K562 (cell line): ENCODE measurements at regions not wholly inside any gene's neighbourhood (a gene's known extent, or its start where the extent isn't known, plus 50 kb on each side); places are given as distances from the start of the nearest gene placed in this dataset.

Experiments used
- ATF4 ChIP-seq: fragments of 450-650 bp; formaldehyde crosslinking; IDR thresholded peaks from 2 replicates; pipeline ENCODE4 v1.4.0; 2022; ENCODE audit warnings: mild to moderate bottlenecking, moderate library complexity
- E2F4 ChIP-seq: sonication (generic); formaldehyde crosslinking; IDR thresholded peaks from 2 replicates; pipeline ENCODE4 v1.8.0; 2022; ENCODE audit warnings: mild to moderate bottlenecking, low read depth, missing genetic modification reagents
- NFATC3 ChIP-seq: fragments of 450-650 bp; IDR thresholded peaks from 2 replicates; pipeline ENCODE4 v1.6.1; 2017; ENCODE audit warnings: mild to moderate bottlenecking
- POLR2AphosphoS5 ChIP-seq: IDR thresholded peaks from 2 replicates; pipeline ENCODE4 v1.6.1; 2011; ENCODE audit warnings: mild to moderate bottlenecking, low read depth, low read length, moderate library complexity; ENCODE audit not compliant: control insufficient read depth, insufficient read depth
- RB1 ChIP-seq: fragments of 450-650 bp; IDR thresholded peaks from 2 replicates; pipeline ENCODE4 v1.6.1; 2017; ENCODE audit warnings: low read depth, mild to moderate bottlenecking
- ZNF175 ChIP-seq: fragments of 200-800 bp; sonication (Bioruptor generic); IDR thresholded peaks from 2 replicates; pipeline ENCODE4 v1.6.1; 2016; ENCODE audit warnings: low read depth, mild to moderate bottlenecking, missing genetic modification characterization, missing compliant biosample characterization
- TF ChIP-seq, protein P1 (sequence below): sonication (generic); formaldehyde crosslinking; IDR thresholded peaks from 2 replicates; pipeline ENCODE4 v1.8.0; 2022; ENCODE audit warnings: mild to moderate bottlenecking, missing genetic modification reagents, borderline replicate concordance
- TF ChIP-seq, protein P2 (sequence below): fragments of 250-450 bp; sonication (Bioruptor Pico); IDR thresholded peaks from 2 replicates; pipeline ENCODE4 v1.4.0; 2020; ENCODE audit warnings: mild to moderate bottlenecking, moderate library complexity, borderline replicate concordance
- TF ChIP-seq, protein P3 (sequence below), 3 experiments: IDR thresholded peaks in 2 of 3; conservative IDR thresholded peaks in 1 of 3; 2 replicates each; pipeline ENCODE4 v1.5.1; 2011 to 2012; ENCODE audit warnings: low read length in 3 of 3, mild to moderate bottlenecking in 3 of 3, control low read depth in 2 of 3, improper control_type of control experiment in 1 of 3, inconsistent platforms in 1 of 3, low read depth in 1 of 3, mixed read lengths in 1 of 3, moderate library complexity in 1 of 3; ENCODE audit not compliant: insufficient read depth in 2 of 3

GRCh38 chr1:229990326-229990725, 76.7 kb upstream of the GALNT2 start:
- TF ChIP-seq ATF4 (CRISPR knock-in tag) (no peak), RB1 (no peak), POLR2AphosphoS5 (no peak), ZNF175 (no peak), E2F4 (CRISPR knock-in tag) (no peak), NFATC3 (no peak)
- TF ChIP-seq, protein P1, sequence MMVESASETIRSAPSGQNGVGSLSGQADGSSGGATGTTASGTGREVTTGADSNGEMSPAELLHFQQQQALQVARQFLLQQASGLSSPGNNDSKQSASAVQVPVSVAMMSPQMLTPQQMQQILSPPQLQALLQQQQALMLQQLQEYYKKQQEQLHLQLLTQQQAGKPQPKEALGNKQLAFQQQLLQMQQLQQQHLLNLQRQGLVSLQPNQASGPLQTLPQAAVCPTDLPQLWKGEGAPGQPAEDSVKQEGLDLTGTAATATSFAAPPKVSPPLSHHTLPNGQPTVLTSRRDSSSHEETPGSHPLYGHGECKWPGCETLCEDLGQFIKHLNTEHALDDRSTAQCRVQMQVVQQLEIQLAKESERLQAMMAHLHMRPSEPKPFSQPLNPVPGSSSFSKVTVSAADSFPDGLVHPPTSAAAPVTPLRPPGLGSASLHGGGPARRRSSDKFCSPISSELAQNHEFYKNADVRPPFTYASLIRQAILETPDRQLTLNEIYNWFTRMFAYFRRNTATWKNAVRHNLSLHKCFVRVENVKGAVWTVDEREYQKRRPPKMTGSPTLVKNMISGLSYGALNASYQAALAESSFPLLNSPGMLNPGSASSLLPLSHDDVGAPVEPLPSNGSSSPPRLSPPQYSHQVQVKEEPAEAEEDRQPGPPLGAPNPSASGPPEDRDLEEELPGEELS (CRISPR knock-in tag), result no peak
- TF ChIP-seq, protein P2, sequence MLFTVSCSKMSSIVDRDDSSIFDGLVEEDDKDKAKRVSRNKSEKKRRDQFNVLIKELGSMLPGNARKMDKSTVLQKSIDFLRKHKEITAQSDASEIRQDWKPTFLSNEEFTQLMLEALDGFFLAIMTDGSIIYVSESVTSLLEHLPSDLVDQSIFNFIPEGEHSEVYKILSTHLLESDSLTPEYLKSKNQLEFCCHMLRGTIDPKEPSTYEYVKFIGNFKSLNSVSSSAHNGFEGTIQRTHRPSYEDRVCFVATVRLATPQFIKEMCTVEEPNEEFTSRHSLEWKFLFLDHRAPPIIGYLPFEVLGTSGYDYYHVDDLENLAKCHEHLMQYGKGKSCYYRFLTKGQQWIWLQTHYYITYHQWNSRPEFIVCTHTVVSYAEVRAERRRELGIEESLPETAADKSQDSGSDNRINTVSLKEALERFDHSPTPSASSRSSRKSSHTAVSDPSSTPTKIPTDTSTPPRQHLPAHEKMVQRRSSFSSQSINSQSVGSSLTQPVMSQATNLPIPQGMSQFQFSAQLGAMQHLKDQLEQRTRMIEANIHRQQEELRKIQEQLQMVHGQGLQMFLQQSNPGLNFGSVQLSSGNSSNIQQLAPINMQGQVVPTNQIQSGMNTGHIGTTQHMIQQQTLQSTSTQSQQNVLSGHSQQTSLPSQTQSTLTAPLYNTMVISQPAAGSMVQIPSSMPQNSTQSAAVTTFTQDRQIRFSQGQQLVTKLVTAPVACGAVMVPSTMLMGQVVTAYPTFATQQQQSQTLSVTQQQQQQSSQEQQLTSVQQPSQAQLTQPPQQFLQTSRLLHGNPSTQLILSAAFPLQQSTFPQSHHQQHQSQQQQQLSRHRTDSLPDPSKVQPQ (CRISPR knock-in tag), result no peak
- TF ChIP-seq, protein P3, sequence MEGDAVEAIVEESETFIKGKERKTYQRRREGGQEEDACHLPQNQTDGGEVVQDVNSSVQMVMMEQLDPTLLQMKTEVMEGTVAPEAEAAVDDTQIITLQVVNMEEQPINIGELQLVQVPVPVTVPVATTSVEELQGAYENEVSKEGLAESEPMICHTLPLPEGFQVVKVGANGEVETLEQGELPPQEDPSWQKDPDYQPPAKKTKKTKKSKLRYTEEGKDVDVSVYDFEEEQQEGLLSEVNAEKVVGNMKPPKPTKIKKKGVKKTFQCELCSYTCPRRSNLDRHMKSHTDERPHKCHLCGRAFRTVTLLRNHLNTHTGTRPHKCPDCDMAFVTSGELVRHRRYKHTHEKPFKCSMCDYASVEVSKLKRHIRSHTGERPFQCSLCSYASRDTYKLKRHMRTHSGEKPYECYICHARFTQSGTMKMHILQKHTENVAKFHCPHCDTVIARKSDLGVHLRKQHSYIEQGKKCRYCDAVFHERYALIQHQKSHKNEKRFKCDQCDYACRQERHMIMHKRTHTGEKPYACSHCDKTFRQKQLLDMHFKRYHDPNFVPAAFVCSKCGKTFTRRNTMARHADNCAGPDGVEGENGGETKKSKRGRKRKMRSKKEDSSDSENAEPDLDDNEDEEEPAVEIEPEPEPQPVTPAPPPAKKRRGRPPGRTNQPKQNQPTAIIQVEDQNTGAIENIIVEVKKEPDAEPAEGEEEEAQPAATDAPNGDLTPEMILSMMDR (IDR thresholded peaks at IDR 0.05 in 2 of 3, conservative IDR thresholded peaks at IDR 0.05 in 1 of 3; ENCODE audit: insufficient read depth in 2 of 3, low read depth in 1 of 3, low read length in 3 of 3), result no peak
